GM19395 (cell line): ENCODE measurements at regions not wholly inside any gene's neighbourhood (a gene's known extent, or its start where the extent isn't known, plus 50 kb on each side); places are given as distances from the start of the nearest gene placed in this dataset.

Source experiments
- ATAC-seq: cut with Tn5 transposase; IDR thresholded peaks from one replicate; pipeline ENCODE4 v1.9.1; 2021; ENCODE audit warnings: mild to moderate bottlenecking, moderate library complexity; ENCODE audit not compliant: unreplicated experiment

GRCh38 chr20:50297498-50298376 is 107.1 kb downstream of the CEBPB start:
- no peak for ATAC-seq

GRCh38 chr20:50298554-50299324 is 108.1 kb downstream of the CEBPB start:
- ATAC-seq, result no peak

- no peak for ATAC-seq
These were observed 108.6 kb downstream of the CEBPB start for GRCh38 chr20:50299325-50299629.

- no peak for ATAC-seq
These were observed 110.5 kb downstream of the CEBPB start for GRCh38 chr20:50301165-50301564.

GRCh38 chr20:50301712-50302111 is 111.1 kb downstream of the CEBPB start:
- ATAC-seq, result no peak

- ATAC-seq, result no peak
These were observed 111.9 kb downstream of the CEBPB start for GRCh38 chr20:50302341-50303057.

- ATAC-seq, result no peak
These were observed 113.2 kb downstream of the CEBPB start for GRCh38 chr20:50303573-50304500.

- ATAC-seq, result no peak
These were observed 113.8 kb downstream of the CEBPB start for GRCh38 chr20:50304501-50304856.

- ATAC-seq, result no peak
These were observed 114.4 kb downstream of the CEBPB start for GRCh38 chr20:50304923-50305635.

GRCh38 chr20:50305636-50306477 is 115.2 kb downstream of the CEBPB start:
- no peak for ATAC-seq

GRCh38 chr20:50306478-50307423 is 116.1 kb downstream of the CEBPB start:
- no peak for ATAC-seq

- no peak for ATAC-seq
These were observed 117.5 kb downstream of the CEBPB start for GRCh38 chr20:50308166-50308512.

GRCh38 chr20:50308513-50309279 is 118.1 kb downstream of the CEBPB start:
- ATAC-seq, result no peak

- ATAC-seq, result no peak
These were observed 118.7 kb downstream of the CEBPB start for GRCh38 chr20:50309280-50309763.

GRCh38 chr20:50309764-50310672 is 119.4 kb downstream of the CEBPB start:
- ATAC-seq, result no peak

- no peak for ATAC-seq
These were observed 120.0 kb downstream of the CEBPB start for GRCh38 chr20:50310673-50311051.
